Neural progenitor cell (in vitro differentiated cells): ENCODE measurements at regions not wholly inside any gene's neighbourhood (a gene's known extent, or its start where the extent isn't known, plus 50 kb on each side); places are given as distances from the start of the nearest gene placed in this dataset.

Experiments
- DNase-seq: peaks from one replicate; pipeline ENCODE4 v3.0.0-alpha.2; 2016; ENCODE audit warnings: low spot score
- H2AFZ ChIP-seq: fragments of 200-600 bp; sonication (generic); replicated peaks from 2 replicates; pipeline ENCODE4 v1.6.1; 2016; ENCODE audit warnings: antibody characterized with exemption
- H3F3A ChIP-seq: fragments of 200-600 bp; sonication (generic); 2 replicates; pipeline ENCODE4 v1.6.1; 2016; ENCODE audit warnings: antibody characterized with exemption, low read depth
- H3K27ac ChIP-seq: fragments of 200-600 bp; sonication (generic); 2 replicates; pipeline ENCODE4 v1.5.1; 2016; ENCODE audit warnings: mild to moderate bottlenecking
- H3K27me3 ChIP-seq: fragments of 200-600 bp; sonication (generic); 2 replicates; pipeline ENCODE4 v1.6.1; 2016; ENCODE audit warnings: mild to moderate bottlenecking, moderate library complexity
- H3K36me3 ChIP-seq: fragments of 200-600 bp; sonication (generic); 2 replicates; pipeline ENCODE4 v1.5.1; 2016
- H3K4me1 ChIP-seq: fragments of 200-600 bp; sonication (generic); 2 replicates; pipeline ENCODE4 v1.6.1; 2016; ENCODE audit warnings: mixed run types
- H3K4me2 ChIP-seq: fragments of 200-600 bp; sonication (generic); 2 replicates; pipeline ENCODE4 v1.6.1; 2016
- H3K4me3 ChIP-seq: fragments of 200-600 bp; sonication (generic); 2 replicates; pipeline ENCODE4 v1.5.1; 2016
- H3K79me2 ChIP-seq: fragments of 200-600 bp; sonication (generic); 2 replicates; pipeline ENCODE4 v1.6.1; 2016; ENCODE audit warnings: low read depth
- H3K9ac ChIP-seq: fragments of 200-600 bp; sonication (generic); 2 replicates; pipeline ENCODE4 v1.6.1; 2016
- H3K9me3 ChIP-seq: fragments of 200-600 bp; sonication (generic); 2 replicates; pipeline ENCODE4 v1.5.1; 2016; ENCODE audit warnings: low read depth
- H4K20me1 ChIP-seq: fragments of 200-600 bp; sonication (generic); 2 replicates; pipeline ENCODE4 v1.6.1; 2016; ENCODE audit warnings: low read depth
- H3K27ac Mint-ChIP-seq: 3 replicates; pipeline ENCODE4 v1.8.0; 2021; ENCODE audit warnings: mixed read lengths
- H3K27me3 Mint-ChIP-seq: 2 replicates; pipeline ENCODE4 v1.8.0; 2022; ENCODE audit warnings: low read depth, mild to moderate bottlenecking, inconsistent platforms, moderate library complexity, mixed read lengths; ENCODE audit not compliant: insufficient read depth
- H3K36me3 Mint-ChIP-seq: 3 replicates; pipeline ENCODE4 v1.8.0; 2021; ENCODE audit warnings: mixed read lengths
- H3K4me1 Mint-ChIP-seq: 3 replicates; pipeline ENCODE4 v1.8.0; 2021; ENCODE audit warnings: mixed read lengths
- H3K4me3 Mint-ChIP-seq: 3 replicates; pipeline ENCODE4 v1.8.0; 2021; ENCODE audit warnings: mild to moderate bottlenecking, moderate library complexity, mixed read lengths
- H3K9me3 Mint-ChIP-seq: 3 replicates; pipeline ENCODE4 v1.8.0; 2020; ENCODE audit warnings: mixed read lengths
- CTCF ChIP-seq: fragments of 200-600 bp; sonication (generic); IDR thresholded peaks from 2 replicates; pipeline ENCODE4 v1.5.1; 2017; ENCODE audit warnings: antibody characterized with exemption, mild to moderate bottlenecking
- EZH2 ChIP-seq: fragments of 200-600 bp; sonication (generic); IDR thresholded peaks from 2 replicates; pipeline ENCODE4 v1.6.1; 2017; ENCODE audit warnings: antibody characterized with exemption, mild to moderate bottlenecking, moderate library complexity
- EZH2phosphoT487 ChIP-seq: fragments of 200-600 bp; sonication (generic); IDR thresholded peaks from 2 replicates; pipeline ENCODE4 v1.6.1; 2017; ENCODE audit warnings: antibody characterized with exemption

DNA sequence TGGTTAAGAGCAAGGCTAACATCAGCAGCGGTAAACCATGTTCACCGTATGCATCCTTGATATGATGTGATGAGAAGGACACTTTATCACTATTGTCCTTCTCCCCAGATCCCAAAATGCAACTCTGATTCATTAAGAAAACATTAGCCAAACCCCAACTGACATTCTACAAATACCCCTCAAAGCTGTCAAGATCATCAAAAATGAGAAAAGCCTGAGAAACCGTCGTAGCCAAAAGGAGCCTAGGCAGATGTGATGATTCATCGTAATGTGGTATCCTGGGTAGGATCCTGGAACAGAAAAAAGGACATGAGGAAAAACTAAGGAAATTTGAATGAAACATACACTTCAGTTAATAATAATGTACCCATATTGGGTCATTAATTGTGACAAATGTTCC, 67.3 kb upstream of the ST6GAL2 start:
- Histone ChIP-seq H3K27me3 (no peaks in the 10 kb centered on the region), H3K9ac (no peak overlapping the region), H3K36me3 (no peaks in the 10 kb centered on the region), H3K4me1 (peaks cover 10% of the 10 kb centered on the region), H3F3A (no peaks in the 10 kb centered on the region), H3K4me3 (no peak overlapping the region), H3K27ac (no peak overlapping the region), H3K4me2 (no peak overlapping the region), H3K79me2 (no peaks in the 10 kb centered on the region), H3K9me3 (no peaks in the 10 kb centered on the region), H4K20me1 (no peaks in the 10 kb centered on the region), H2AFZ (no peak overlapping the region)
- Mint-ChIP-seq H3K4me1 (peaks cover 24% of the 10 kb centered on the region), H3K9me3 (peaks cover 17% of the 10 kb centered on the region), H3K27ac (no peak overlapping the region), H3K36me3 (peaks cover 5% of the 10 kb centered on the region), H3K4me3 (no peak overlapping the region), H3K27me3 (no peaks in the 10 kb centered on the region)
- no peak for DNase-seq
- no peak for TF ChIP-seq CTCF
- TF ChIP-seq EZH2 = no peak
- TF ChIP-seq EZH2phosphoT487 = no peak

GRCh38 chr2:106953779-106954178, 67.8 kb upstream of the ST6GAL2 start:
- H3K27me3 ChIP-seq = no peaks in the 10 kb centered on the region
- no peak overlapping the region for H3K4me3 ChIP-seq

DNA sequence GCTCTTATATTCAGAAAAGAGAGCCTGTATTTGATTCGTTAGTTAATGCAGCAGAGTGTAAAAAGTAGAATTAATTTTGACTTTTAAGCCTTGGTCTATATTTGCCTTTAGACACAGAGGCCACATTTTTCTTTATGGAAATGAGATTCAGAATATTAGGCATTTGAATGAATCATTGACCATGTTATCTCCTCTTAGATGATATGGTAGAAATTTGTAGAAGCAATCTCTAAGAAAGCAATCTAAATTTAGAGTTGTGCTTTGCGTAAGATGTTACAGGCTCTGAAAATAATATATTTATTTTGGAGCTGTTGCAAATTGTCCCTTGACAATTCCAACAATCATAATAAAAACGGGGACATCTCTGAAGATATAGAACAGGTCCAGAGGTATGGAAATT, 68.3 kb upstream of the ST6GAL2 start:
- Histone ChIP-seq H3K79me2 (no peaks in the 10 kb centered on the region), H2AFZ (no peak overlapping the region), H4K20me1 (no peaks in the 10 kb centered on the region), H3K9me3 (no peaks in the 10 kb centered on the region), H3K4me1 (peaks cover 10% of the 10 kb centered on the region), H3K27ac (no peak overlapping the region), H3K36me3 (no peaks in the 10 kb centered on the region), H3K27me3 (no peaks in the 10 kb centered on the region), H3F3A (no peaks in the 10 kb centered on the region), H3K4me2 (no peak overlapping the region), H3K9ac (no peak overlapping the region), H3K4me3 (no peak overlapping the region)
- Mint-ChIP-seq H3K4me3 (no peak overlapping the region), H3K9me3 (peaks cover 17% of the 10 kb centered on the region), H3K4me1 (peaks cover 24% of the 10 kb centered on the region), H3K27ac (no peak overlapping the region), H3K36me3 (peaks cover 5% of the 10 kb centered on the region), H3K27me3 (peaks cover 2% of the 10 kb centered on the region)
- TF ChIP-seq CTCF (no peak), EZH2phosphoT487 (no peak), EZH2 (no peak)
- no peak for DNase-seq

More at GRCh38 chr2:106953779-106954178, 67.8 kb upstream of the ST6GAL2 start:
- DNase-seq = peak; percentile 52
- Histone ChIP-seq H3K79me2 (no peaks in the 10 kb centered on the region), H3K9ac (no peak overlapping the region), H3K9me3 (no peaks in the 10 kb centered on the region), H4K20me1 (no peaks in the 10 kb centered on the region), H3K4me1 (peaks cover 10% of the 10 kb centered on the region), H3K36me3 (no peaks in the 10 kb centered on the region), H2AFZ (no peak overlapping the region), H3F3A (no peaks in the 10 kb centered on the region), H3K27ac (no peak overlapping the region), H3K4me2 (no peak overlapping the region)
- TF ChIP-seq CTCF (no peak), EZH2 (no peak), EZH2phosphoT487 (no peak)
- Mint-ChIP-seq H3K4me3 (no peak overlapping the region), H3K4me1 (peaks cover 24% of the 10 kb centered on the region), H3K9me3 (peaks cover 17% of the 10 kb centered on the region), H3K27ac (peak overlapping the region; percentile 81), H3K36me3 (peaks cover 5% of the 10 kb centered on the region), H3K27me3 (no peaks in the 10 kb centered on the region)
